Endothelial cell of umbilical vein (primary cell): ENCODE measurements at regions not wholly inside any gene's neighbourhood (a gene's known extent, or its start where the extent isn't known, plus 50 kb on each side); places are given as distances from the start of the nearest gene placed in this dataset.
A peak's percentile ranks its signal among the peaks of the same experiment; 100 is the strongest.

Source experiments
- BruUV-seq: library from RNA; stranded (reverse); fragments of 400-500 nt; replicated peaks from 2 replicates; lab custom pipeline; 2021; lab: Mats Ljungman, UMichigan
- CTCF ChIA-PET: fragments of 300-600, 350-600 bp; sonication (Branson Sonifier 250); formaldehyde crosslinking; loops from one replicate; lab custom pipeline; 2021; ENCODE audit warnings: antibody characterized with exemption, inconsistent platforms; lab: Charles Lee
- POLR2A ChIA-PET: fragments of 300-600, 350-600 bp; sonication (Branson Sonifier 250); formaldehyde crosslinking; loops from one replicate; lab custom pipeline; 2021; ENCODE audit warnings: antibody characterized with exemption, inconsistent platforms; lab: Charles Lee
- DNase-seq: peaks from one replicate; pipeline ENCODE4 v3.0.0-alpha.2; 2011; ENCODE audit warnings: low read depth, low spot score
- FAIRE-seq: peaks from 2 replicates; lab custom pipeline; 2011; peaks lifted over from hg19 to GRCh38; lab: Jason Lieb, UNC
- H2AFZ ChIP-seq: 2 replicates; pipeline ENCODE4 v1.6.0; 2012; ENCODE audit warnings: low read depth, low read length, control low read depth, inconsistent platforms
- H3K27ac ChIP-seq: 2 replicates; pipeline ENCODE4 v1.5.1; 2011; ENCODE audit warnings: low read depth, mild to moderate bottlenecking, control low read depth, low read length, moderate library complexity; ENCODE audit not compliant: insufficient read depth
- H3K27me3 ChIP-seq, 2 experiments: 2 replicates each; pipeline versions ENCODE4 v1.6.0 to v1.6.1; 2011; ENCODE audit warnings: low read length in 2 of 2, mixed read lengths in 1 of 2; ENCODE audit not compliant: control insufficient read depth in 2 of 2, insufficient read depth in 2 of 2
- H3K36me3 ChIP-seq, 2 experiments: 2 replicates in 1 of 2; 3 replicates in 1 of 2; pipeline ENCODE4 v1.5.1; 2011; ENCODE audit warnings: low read length in 2 of 2, mild to moderate bottlenecking in 1 of 2, moderate library complexity in 1 of 2; ENCODE audit not compliant: control insufficient read depth in 2 of 2, insufficient read depth in 2 of 2; ENCODE audit errors: extremely low read depth in 1 of 2
- H3K4me1 ChIP-seq: 3 replicates; pipeline ENCODE4 v1.5.1; 2011; ENCODE audit warnings: mild to moderate bottlenecking, low read length; ENCODE audit not compliant: control insufficient read depth, insufficient read depth; ENCODE audit errors: extremely low read depth
- H3K4me2 ChIP-seq: 2 replicates; pipeline ENCODE4 v1.6.1; 2011; ENCODE audit warnings: low read length, control low read depth, mixed read lengths; ENCODE audit not compliant: insufficient read depth
- H3K4me3 ChIP-seq, 3 experiments: fragments of 200-600 bp in 1 of 3; sonication (generic), shearing (Covaris generic) in 1 of 3; replicated peaks in 1 of 3; 2 replicates each; pipeline ENCODE4 v1.5.1; 2011 to 2016; ENCODE audit warnings: control low read depth in 3 of 3, low read length in 3 of 3, mild to moderate bottlenecking in 2 of 3, inconsistent platforms in 1 of 3, low read depth in 1 of 3, moderate library complexity in 1 of 3; ENCODE audit not compliant: insufficient read depth in 1 of 3
- H3K79me2 ChIP-seq: 2 replicates; pipeline ENCODE4 v1.6.0; 2012; ENCODE audit warnings: low read length, inconsistent platforms; ENCODE audit not compliant: control insufficient read depth, insufficient read depth
- H3K9ac ChIP-seq: replicated peaks from 2 replicates; pipeline ENCODE3; 2011; ENCODE audit warnings: low read length, control low read depth; ENCODE audit not compliant: insufficient read depth; ENCODE audit errors: extremely low read depth
- H3K9me1 ChIP-seq: replicated peaks from 3 replicates; pipeline ENCODE4 v1.6.0; 2011; ENCODE audit warnings: mild to moderate bottlenecking, low read length; ENCODE audit not compliant: control insufficient read depth, insufficient read depth; ENCODE audit errors: extremely low read depth
- H3K9me3 ChIP-seq: replicated peaks from 2 replicates; pipeline ENCODE4 v1.5.1; 2012; ENCODE audit warnings: low read length, inconsistent platforms; ENCODE audit not compliant: control insufficient read depth, insufficient read depth
- H4K20me1 ChIP-seq: replicated peaks from 2 replicates; pipeline ENCODE3; 2011; ENCODE audit warnings: mild to moderate bottlenecking, low read length; ENCODE audit not compliant: control insufficient read depth, insufficient read depth; ENCODE audit errors: extremely low read depth
- CTCF ChIP-seq, 2 donors: IDR thresholded peaks; 1 replicate in 1 of 2; 2 replicates in 1 of 2; pipeline ENCODE4 v1.5.1; 2011; ENCODE audit warnings: low read length in 2 of 2, mild to moderate bottlenecking in 2 of 2, moderate library complexity in 2 of 2, control low read depth in 1 of 2, inconsistent platforms in 1 of 2, low read depth in 1 of 2; ENCODE audit not compliant: insufficient read depth in 1 of 2; ENCODE audit errors: extremely low read depth in 1 of 2
- FOS ChIP-seq: IDR thresholded peaks from 2 replicates; pipeline ENCODE4 v1.6.1; 2011; ENCODE audit warnings: mild to moderate bottlenecking, low read length, moderate library complexity, borderline replicate concordance; ENCODE audit not compliant: insufficient read depth
- GATA2 ChIP-seq: IDR thresholded peaks from 2 replicates; pipeline ENCODE4 v1.7.0; 2011; ENCODE audit warnings: low read depth, mild to moderate bottlenecking, moderate library complexity, mixed read lengths, low read length; ENCODE audit not compliant: insufficient read length, insufficient read depth
- JUN ChIP-seq: IDR thresholded peaks from 2 replicates; pipeline ENCODE4 v1.6.1; 2011; ENCODE audit warnings: borderline replicate concordance, low read depth; ENCODE audit not compliant: insufficient read length, insufficient read depth
- MAX ChIP-seq: IDR thresholded peaks from 2 replicates; pipeline ENCODE4 v1.6.1; 2011; ENCODE audit not compliant: insufficient read depth, insufficient read length
- MYC ChIP-seq: IDR thresholded peaks from one replicate; pipeline ENCODE4 v1.6.1; 2011; ENCODE audit warnings: mild to moderate bottlenecking, low read depth, low read length
- POLR2A ChIP-seq: IDR thresholded peaks from 2 replicates; pipeline ENCODE4 v1.6.1; 2012; ENCODE audit warnings: low read depth, mild to moderate bottlenecking, control low read depth, low read length
- POLR2AphosphoS5 ChIP-seq: IDR thresholded peaks from 2 replicates; pipeline ENCODE4 v1.6.1; 2012; ENCODE audit warnings: low read depth, mild to moderate bottlenecking, control low read depth, low read length, moderate library complexity; ENCODE audit not compliant: insufficient read depth
- dilution Hi-C: fragments of 300-500 bp; cut with MboI; formaldehyde crosslinking; loops from one replicate; pipeline ENCODE4 v1.15.0; 2019; ENCODE audit warnings: low sequenced_read_pairs; ENCODE audit not compliant: extremely low pct_ligation_motif_present
- intact Hi-C: fragments of 100-400 bp; cut with micrococcal nuclease; formaldehyde crosslinking; loops from one replicate; pipeline ENCODE4 v1.10.0; 2022

DNA sequence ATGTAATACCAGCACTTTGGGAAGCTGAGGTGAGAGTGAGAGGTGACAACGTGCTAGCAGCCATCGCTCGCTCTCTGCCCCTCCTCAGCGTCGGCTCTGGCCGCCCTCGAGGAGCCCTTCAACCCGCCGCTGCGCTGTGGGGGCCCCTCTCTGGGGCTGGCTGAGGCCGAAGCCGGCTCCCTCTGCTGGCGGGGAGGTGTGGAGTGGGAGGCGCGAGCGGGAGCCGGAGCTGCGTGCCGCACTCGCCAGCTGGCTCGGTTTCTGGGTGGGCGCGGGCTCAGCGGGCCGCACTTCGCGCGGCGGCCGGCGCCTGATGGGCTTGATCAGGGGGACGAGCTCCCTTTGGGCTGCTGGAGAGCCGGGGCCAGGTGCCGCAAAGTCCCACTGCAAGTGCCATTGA, 98.9 kb upstream of the UBASH3B start:
- intact Hi-C loops = no loop called here
- dilution Hi-C loops = no loop called here
- no TSS peak for BruUV-seq
- DNase-seq = no peak
- Histone ChIP-seq H4K20me1 (no peaks in the 10 kb centered on the region), H3K27me3 (no peaks in the 10 kb centered on the region), H3K4me1 (no peaks in the 10 kb centered on the region), H3K36me3 (no peaks in the 10 kb centered on the region), H3K4me2 (no peak overlapping the region), H3K9me3 (no peaks in the 10 kb centered on the region), H3K27ac (no peak overlapping the region), H3K9ac (no peak overlapping the region), H3K79me2 (no peaks in the 10 kb centered on the region), H3K9me1 (no peaks in the 10 kb centered on the region), H3K4me3 (no peak overlapping the region), H2AFZ (no peak overlapping the region)
- ChIA-PET POLR2A (no interaction called here), CTCF (interaction anchor here (0.6 to 1.0 kb wide), 6 partner anchors 12 to 901 kb away, joined by 3 to 12 read pairs (median 4); no protein-coding TSS in a partner anchor)
- TF ChIP-seq CTCF (IDR thresholded peaks at IDR 0.05; ENCODE audit: extremely low read depth in 1 of 2, insufficient read depth in 1 of 2, low read depth in 1 of 2, low read length in 2 of 2) (peak in 1 of 2 donors; percentile 22), POLR2AphosphoS5 (no peak)
- FAIRE-seq = no peak

GRCh38 chr11:122538060-122538459, 117.5 kb upstream of the UBASH3B start:
- TF ChIP-seq POLR2AphosphoS5 (no peak), MAX (no peak), MYC (no peak), FOS (no peak), JUN (no peak), POLR2A (no peak), GATA2 (no peak), CTCF (IDR thresholded peaks at IDR 0.05; ENCODE audit: extremely low read depth in 1 of 2, insufficient read depth in 1 of 2, low read depth in 1 of 2, low read length in 2 of 2) (no peak)
- Histone ChIP-seq H3K9me3 (no peaks in the 10 kb centered on the region), H3K79me2 (no peaks in the 10 kb centered on the region), H4K20me1 (no peaks in the 10 kb centered on the region), H3K9ac (no peak overlapping the region), H3K4me2 (no peak overlapping the region), H2AFZ (no peak overlapping the region), H3K27me3 (no peaks in the 10 kb centered on the region), H3K36me3 (no peaks in the 10 kb centered on the region), H3K4me3 (no peak overlapping the region), H3K27ac (no peak overlapping the region), H3K9me1 (no peaks in the 10 kb centered on the region), H3K4me1 (no peaks in the 10 kb centered on the region)
- intact Hi-C loops = no loop called here
- dilution Hi-C loops = no loop called here
- FAIRE-seq (no peak), DNase-seq (no peak)
- POLR2A ChIA-PET = no interaction called here
- CTCF ChIA-PET = interaction anchor here (1.2 kb wide), 1 partner anchor 32 kb away, joined by 3 read pairs; no protein-coding TSS in a partner anchor
- BruUV-seq = no TSS peak
